ENCODE measurements at regions not wholly inside any gene's neighbourhood (a gene's known extent, or its start where the extent isn't known, plus 50 kb on each side); places are given as distances from the start of the nearest gene placed in this dataset.

GRCh38 chr12:46693034-46693433, 132.8 kb downstream of the SLC38A4 start:
- no peak overlapping the region for H2AK5ac ChIP-seq (ENCODE audit: low read depth, low read length)
- H2BK5ac ChIP-seq (ENCODE audit: low read depth, low read length): no peak overlapping the region
- no peaks in the 10 kb centered on the region; a peak in 1 of 8 replicates for H3K36me3 ChIP-seq (ENCODE audit: control insufficient read depth in 2 of 4, insufficient read depth in 4 of 4, low read length in 3 of 4)

More at GRCh38 chr12:46693034-46693433, 132.8 kb downstream of the SLC38A4 start:
- Histone ChIP-seq H3K79me2 (ENCODE audit: control insufficient read depth in 1 of 2, insufficient read depth in 2 of 2, low read length in 2 of 2) (no peaks in the 10 kb centered on the region), H3K27ac (ENCODE audit: low read depth, low read length) (no peak overlapping the region), H2BK20ac (ENCODE audit: low read length) (no peak overlapping the region), H2BK15ac (ENCODE audit: low read length) (no peak overlapping the region), H3K14ac (ENCODE audit: insufficient read length) (no peak overlapping the region), H4K91ac (replicated peaks; ENCODE audit: insufficient read length, low read length) (no peak overlapping the region), H4K8ac (ENCODE audit: extremely low read depth, insufficient read depth, low read length) (no peak overlapping the region), H3K4me3 (ENCODE audit: extremely low read depth in 1 of 4, insufficient read depth in 2 of 4, low read depth in 3 of 4, low read length in 4 of 4) (no peak overlapping the region), H4K20me1 (replicated peaks in 1 of 2; ENCODE audit: control insufficient read depth in 1 of 2, insufficient read depth in 2 of 2, low read length in 2 of 2) (no peaks in the 10 kb centered on the region), H3K9ac (replicated peaks in 1 of 4; ENCODE audit: extremely low read depth in 1 of 4, low read depth in 3 of 4, low read length in 3 of 4) (no peak overlapping the region), H3K27me3 (replicated peaks in 1 of 4; ENCODE audit: control insufficient read depth in 3 of 4, extremely low read depth in 1 of 4, insufficient read depth in 3 of 4, low read length in 3 of 4) (no peaks in the 10 kb centered on the region), H3K4ac (replicated peaks; ENCODE audit: insufficient read length, low read depth, low read length) (no peak overlapping the region), H2AFZ (ENCODE audit: low read length) (no peak overlapping the region), H3K4me2 (ENCODE audit: insufficient read depth in 1 of 2, low read depth in 2 of 2, low read length in 2 of 2) (no peak overlapping the region), H2BK120ac (replicated peaks; ENCODE audit: low read depth, low read length) (no peak overlapping the region), H4K5ac (ENCODE audit: insufficient read length, low read depth, low read length) (no peak overlapping the region), H3K4me1 (replicated peaks in 1 of 4; ENCODE audit: control insufficient read depth in 3 of 4, insufficient read depth in 4 of 4, low read length in 3 of 4) (no peaks in the 10 kb centered on the region), H3K23ac (ENCODE audit: insufficient read length) (no peak overlapping the region), H3K56ac (replicated peaks; ENCODE audit: insufficient read length, low read depth, low read length) (no peak overlapping the region), H3K23me2 (ENCODE audit: low read depth, low read length) (no peaks in the 10 kb centered on the region), H3K79me1 (ENCODE audit: low read depth, low read length) (no peaks in the 10 kb centered on the region), H2BK12ac (ENCODE audit: low read depth, low read length) (no peak overlapping the region), H3K9me3 (ENCODE audit: insufficient read depth in 2 of 2, low read depth in 1 of 2, low read length in 1 of 2) (0 out of 4 replicates have a peak, but pooled peaks cover 3% of the 10 kb centered on the region in 2 experiments), H3K18ac (ENCODE audit: extremely low read depth, low read length) (no peak overlapping the region)
- FAIRE-seq (no peak), DNase-seq (ENCODE audit: low read depth in 1 of 2, low spot score in 2 of 2) (no peak)
- WGBS, 2 experiments (ENCODE audit: extremely low coverage in 1 of 2, insufficient coverage in 1 of 2, insufficient read length in 1 of 2, insufficient replicate concordance in 2 of 2, low coverage in 1 of 2, low lambda C conversion rate in 2 of 2, missing lambda C conversion rate in 1 of 2): 90% methylated on average over 4 of the region's 4 CpGs; no CpG with 5 or more reads in 1 of the 2 experiments
- ChIA-PET CTCF (ENCODE audit: partially characterized antibody) (no interaction called here), POLR2A (ENCODE audit: partially characterized antibody) (no interaction called here)
- TF ChIP-seq RNF2 (IDR thresholded peaks at IDR 0.05; ENCODE audit: borderline replicate concordance, low read depth, low read length, missing control alignments, poor library complexity, severe bottlenecking): no peak
- TF ChIP-seq HDAC2 (IDR thresholded peaks at IDR 0.05; ENCODE audit: borderline replicate concordance in 1 of 2, low read depth in 2 of 2, low read length in 2 of 2): no peak
- TF ChIP-seq SIRT6 (IDR thresholded peaks at IDR 0.05; ENCODE audit: low read length): no peak
- no peak for TF ChIP-seq POU5F1 (IDR thresholded peaks at IDR 0.05; ENCODE audit: low read depth, low read length)
- no peak for TF ChIP-seq BCL11A (IDR thresholded peaks at IDR 0.05; ENCODE audit: low read depth in 2 of 2, low read length in 2 of 2)
- no peak for TF ChIP-seq EZH2 (IDR thresholded peaks at IDR 0.05; ENCODE audit: low read depth, low read length, severe bottlenecking)
- no peak for TF ChIP-seq SIN3A (conservative IDR thresholded peaks at IDR 0.05 in 1 of 2, IDR thresholded peaks at IDR 0.05 in 1 of 2; ENCODE audit: low read depth in 1 of 2, low read length in 2 of 2)
- TF ChIP-seq CTCF (IDR thresholded peaks at IDR 0.05; ENCODE audit: control extremely low read depth in 1 of 3, insufficient read depth in 1 of 3, low read depth in 1 of 3, low read length in 3 of 3): no peak
- TF ChIP-seq SP1 (IDR thresholded peaks at IDR 0.05; ENCODE audit: low read depth, low read length): no peak
- no peak for TF ChIP-seq SIX5 (IDR thresholded peaks at IDR 0.05; ENCODE audit: low read depth, low read length)
- TF ChIP-seq KDM4A (IDR thresholded peaks at IDR 0.05; ENCODE audit: low read depth, low read length, severe bottlenecking): no peak
- no peak for TF ChIP-seq TAF1 (IDR thresholded peaks at IDR 0.05; ENCODE audit: low read depth, low read length)
